ENCODE measurements at regions not wholly inside any gene's neighbourhood (a gene's known extent, or its start where the extent isn't known, plus 50 kb on each side); places are given as distances from the start of the nearest gene placed in this dataset.
"Not testable (repeated sequence)": the region's sequence is repeated elsewhere in the genome, so short reads cannot be mapped to it uniquely, and the experiment has no call there.

GRCh38 chr10:124173298-124173900 is 80.0 kb upstream of the CHST15 start:
- no peak overlapping the region for H3K4me3 ChIP-seq (ENCODE audit: low read depth, low read length)
- TF ChIP-seq, protein P1, sequence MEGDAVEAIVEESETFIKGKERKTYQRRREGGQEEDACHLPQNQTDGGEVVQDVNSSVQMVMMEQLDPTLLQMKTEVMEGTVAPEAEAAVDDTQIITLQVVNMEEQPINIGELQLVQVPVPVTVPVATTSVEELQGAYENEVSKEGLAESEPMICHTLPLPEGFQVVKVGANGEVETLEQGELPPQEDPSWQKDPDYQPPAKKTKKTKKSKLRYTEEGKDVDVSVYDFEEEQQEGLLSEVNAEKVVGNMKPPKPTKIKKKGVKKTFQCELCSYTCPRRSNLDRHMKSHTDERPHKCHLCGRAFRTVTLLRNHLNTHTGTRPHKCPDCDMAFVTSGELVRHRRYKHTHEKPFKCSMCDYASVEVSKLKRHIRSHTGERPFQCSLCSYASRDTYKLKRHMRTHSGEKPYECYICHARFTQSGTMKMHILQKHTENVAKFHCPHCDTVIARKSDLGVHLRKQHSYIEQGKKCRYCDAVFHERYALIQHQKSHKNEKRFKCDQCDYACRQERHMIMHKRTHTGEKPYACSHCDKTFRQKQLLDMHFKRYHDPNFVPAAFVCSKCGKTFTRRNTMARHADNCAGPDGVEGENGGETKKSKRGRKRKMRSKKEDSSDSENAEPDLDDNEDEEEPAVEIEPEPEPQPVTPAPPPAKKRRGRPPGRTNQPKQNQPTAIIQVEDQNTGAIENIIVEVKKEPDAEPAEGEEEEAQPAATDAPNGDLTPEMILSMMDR (IDR thresholded peaks at IDR 0.05; ENCODE audit: low read depth, low read length), result no peak

DNA sequence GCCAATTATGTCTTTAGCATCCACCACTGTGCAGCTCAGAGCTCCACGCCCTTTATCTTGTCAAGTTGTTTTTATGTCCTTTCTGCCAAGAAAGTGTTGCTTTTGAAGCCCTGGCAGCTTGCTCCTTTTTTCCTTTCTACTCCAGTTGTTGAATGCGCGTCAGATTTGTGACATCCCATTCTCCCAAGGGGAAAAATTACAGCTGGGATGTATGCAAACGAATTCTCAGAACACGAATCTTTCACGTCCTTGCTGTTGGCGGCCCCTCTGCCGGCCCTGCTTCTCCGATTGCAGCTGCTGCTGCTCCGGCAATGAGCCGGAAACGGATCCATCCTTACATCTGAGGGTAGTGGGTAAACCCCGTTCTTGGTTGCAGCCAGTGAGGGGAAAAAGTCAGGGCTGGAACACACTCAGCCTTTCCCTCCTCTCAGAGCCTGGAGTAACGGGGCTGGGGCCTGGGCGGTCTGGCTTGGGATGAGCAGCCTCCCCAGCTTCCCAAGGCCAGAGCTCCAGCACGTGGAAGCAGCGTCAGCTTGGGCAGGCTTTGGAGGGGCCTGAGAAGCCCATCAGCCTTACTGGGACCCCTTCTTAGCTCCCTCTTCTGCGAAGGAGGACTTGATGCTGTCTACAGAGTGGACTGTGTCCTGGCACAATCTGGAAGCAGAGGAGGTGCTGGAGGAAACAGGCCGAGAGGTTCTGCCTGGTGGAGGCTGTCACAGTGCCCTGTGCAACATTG is 79.0 kb upstream of the CHST15 start:
- no peak overlapping the region for H3K4me3 ChIP-seq (ENCODE audit: low read depth, low read length)
- TF ChIP-seq, protein P1 (IDR thresholded peaks at IDR 0.05; ENCODE audit: low read depth, low read length), result no peak

DNA sequence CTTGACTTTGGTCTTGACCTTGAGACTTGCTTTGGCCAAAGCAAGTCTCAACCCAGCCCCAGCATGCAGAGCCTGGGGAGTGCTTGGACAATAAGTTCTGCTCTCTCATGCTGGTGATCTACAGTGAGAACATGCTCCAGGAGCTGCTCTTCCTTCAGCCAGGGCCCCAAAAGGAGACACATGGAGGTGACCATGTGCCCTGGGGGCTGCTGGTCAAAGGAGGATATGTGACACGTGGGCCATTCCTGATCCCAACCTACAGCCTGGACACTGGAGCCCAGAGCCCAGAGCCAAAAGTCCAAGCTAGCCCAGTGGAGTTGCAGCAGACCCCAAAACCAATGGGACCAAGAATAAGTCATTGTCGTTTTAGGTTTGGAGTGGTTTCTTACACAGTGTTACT is 78.2 kb upstream of the CHST15 start:
- TF ChIP-seq, protein P1 (IDR thresholded peaks at IDR 0.05; ENCODE audit: low read depth, low read length), result no peak
- no peak overlapping the region for H3K4me3 ChIP-seq (ENCODE audit: low read depth, low read length)

DNA sequence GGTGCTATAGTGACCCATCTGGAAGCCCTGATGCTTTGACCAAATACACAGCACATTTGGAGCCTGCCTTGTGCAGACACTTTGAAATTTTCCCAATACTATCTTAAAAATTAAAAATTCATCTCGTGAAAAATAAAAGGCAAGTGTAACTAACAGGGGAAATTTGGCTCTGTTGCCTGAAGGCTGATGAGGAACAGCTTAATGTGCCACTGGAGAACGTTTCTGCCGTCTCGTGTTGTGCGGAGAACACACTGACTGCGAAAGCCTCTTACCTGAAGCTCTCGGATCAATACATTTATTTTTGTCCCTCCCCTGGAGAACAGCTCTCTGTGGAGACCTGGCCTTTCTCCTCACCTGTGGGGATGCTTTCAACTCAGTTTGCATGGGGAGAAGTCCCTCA is 77.2 kb upstream of the CHST15 start:
- TF ChIP-seq, protein P1 (IDR thresholded peaks at IDR 0.05; ENCODE audit: low read depth, low read length), result no peak
- no peak overlapping the region for H3K4me3 ChIP-seq (ENCODE audit: low read depth, low read length)

- H3K4me3 ChIP-seq (ENCODE audit: low read depth, low read length), result no peak overlapping the region
- TF ChIP-seq, protein P1 (IDR thresholded peaks at IDR 0.05; ENCODE audit: low read depth, low read length), result no peak
Observed at GRCh38 chr10:124168991-124169802, 75.8 kb upstream of the CHST15 start.

- H3K4me3 ChIP-seq (ENCODE audit: low read depth, low read length), result no peak overlapping the region
- TF ChIP-seq, protein P1 (IDR thresholded peaks at IDR 0.05; ENCODE audit: low read depth, low read length), result no peak
Observed at GRCh38 chr10:124168581-124168980, 75.2 kb upstream of the CHST15 start.

GRCh38 chr10:124167925-124168324 is 74.5 kb upstream of the CHST15 start:
- not testable (repeated sequence) for H3K4me3 ChIP-seq (ENCODE audit: low read depth, low read length)

Data from WI38 (cell line).